ENCODE measurements at regions not wholly inside any gene's neighbourhood (a gene's known extent, or its start where the extent isn't known, plus 50 kb on each side); places are given as distances from the start of the nearest gene placed in this dataset.

DNA sequence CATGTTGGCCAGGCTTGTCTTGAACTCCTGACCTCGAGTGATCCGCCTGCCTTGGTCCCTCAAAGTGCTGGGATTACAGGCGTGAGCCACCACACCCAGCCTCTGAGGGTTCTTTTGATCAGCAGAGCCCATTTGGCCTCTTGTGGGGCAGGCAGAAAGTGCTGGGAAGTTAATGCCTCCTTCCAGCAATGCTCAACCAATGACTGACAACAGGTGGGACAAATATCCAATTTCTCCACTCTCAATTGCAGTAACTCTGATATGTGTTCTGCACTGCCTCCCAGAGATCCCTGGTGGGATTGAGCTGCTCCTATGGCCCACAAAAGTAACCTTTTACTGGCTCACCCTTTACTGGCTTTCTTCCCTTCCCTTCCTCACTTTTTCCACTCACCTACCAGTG lies 79.9 kb upstream of the APC start:
- no peak for TF ChIP-seq CTCF (IDR thresholded peaks at IDR 0.05)
- no peak for TF ChIP-seq POLR2AphosphoS5 (IDR thresholded peaks at IDR 0.05)
- no peak for TF ChIP-seq POLR2A (IDR thresholded peaks at IDR 0.05)

All from prostate gland (tissue), 2 donors.